ENCODE measurements at regions not wholly inside any gene's neighbourhood (a gene's known extent, or its start where the extent isn't known, plus 50 kb on each side); places are given as distances from the start of the nearest gene placed in this dataset.

DNA sequence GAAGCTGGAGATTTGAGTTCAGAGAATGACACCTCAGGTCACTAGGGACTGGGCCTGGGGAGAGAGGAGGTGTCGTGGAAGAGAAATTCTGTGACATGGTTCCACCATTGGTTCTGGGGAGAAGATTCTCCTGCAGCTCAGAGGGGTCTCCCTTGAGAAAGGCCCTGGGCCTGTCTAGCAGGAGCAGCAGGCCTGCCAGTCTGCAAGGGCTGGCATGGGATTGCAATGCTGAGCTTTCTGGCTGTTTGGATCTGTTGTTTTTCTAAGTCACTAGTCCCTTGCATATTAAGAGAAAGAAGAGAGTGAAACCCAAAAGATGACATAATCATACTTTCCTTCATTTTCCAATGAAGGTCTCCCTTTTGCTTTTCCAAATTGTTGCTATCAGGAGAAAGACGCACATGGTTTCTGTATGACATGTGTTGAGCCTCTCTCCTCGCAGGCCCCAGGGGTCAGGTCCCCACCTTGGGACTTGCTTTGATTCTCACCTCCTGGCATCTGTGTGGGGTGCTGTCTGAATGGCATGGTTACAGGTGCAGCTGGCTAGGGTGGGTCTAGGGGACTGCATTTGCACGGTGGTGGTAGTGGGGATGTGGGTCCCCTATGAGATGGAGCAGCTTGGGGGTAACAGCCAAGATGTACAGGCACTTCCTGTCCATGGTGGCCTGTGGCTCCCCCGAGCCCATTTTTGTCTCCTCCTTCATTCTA lies 117.8 kb downstream of the GLI2 start:
- DNase-seq (ENCODE audit: low spot score) (no peak), ATAC-seq (ENCODE audit: low read depth) (no peak)
- Histone ChIP-seq H3K27me3 (ENCODE audit: insufficient read depth, poor library complexity, severe bottlenecking) (no peaks in the 10 kb centered on the region), H3K27ac (ENCODE audit: poor library complexity, severe bottlenecking) (no peak overlapping the region), H3K4me3 (ENCODE audit: severe bottlenecking) (no peak overlapping the region), H3K9me3 (ENCODE audit: severe bottlenecking) (no peaks in the 10 kb centered on the region), H3K36me3 (ENCODE audit: low read depth) (no peaks in the 10 kb centered on the region), H3K4me1 (ENCODE audit: insufficient read depth, poor library complexity, severe bottlenecking) (no peaks in the 10 kb centered on the region)
- TF ChIP-seq, protein P1, sequence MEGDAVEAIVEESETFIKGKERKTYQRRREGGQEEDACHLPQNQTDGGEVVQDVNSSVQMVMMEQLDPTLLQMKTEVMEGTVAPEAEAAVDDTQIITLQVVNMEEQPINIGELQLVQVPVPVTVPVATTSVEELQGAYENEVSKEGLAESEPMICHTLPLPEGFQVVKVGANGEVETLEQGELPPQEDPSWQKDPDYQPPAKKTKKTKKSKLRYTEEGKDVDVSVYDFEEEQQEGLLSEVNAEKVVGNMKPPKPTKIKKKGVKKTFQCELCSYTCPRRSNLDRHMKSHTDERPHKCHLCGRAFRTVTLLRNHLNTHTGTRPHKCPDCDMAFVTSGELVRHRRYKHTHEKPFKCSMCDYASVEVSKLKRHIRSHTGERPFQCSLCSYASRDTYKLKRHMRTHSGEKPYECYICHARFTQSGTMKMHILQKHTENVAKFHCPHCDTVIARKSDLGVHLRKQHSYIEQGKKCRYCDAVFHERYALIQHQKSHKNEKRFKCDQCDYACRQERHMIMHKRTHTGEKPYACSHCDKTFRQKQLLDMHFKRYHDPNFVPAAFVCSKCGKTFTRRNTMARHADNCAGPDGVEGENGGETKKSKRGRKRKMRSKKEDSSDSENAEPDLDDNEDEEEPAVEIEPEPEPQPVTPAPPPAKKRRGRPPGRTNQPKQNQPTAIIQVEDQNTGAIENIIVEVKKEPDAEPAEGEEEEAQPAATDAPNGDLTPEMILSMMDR (IDR thresholded peaks at IDR 0.05; ENCODE audit: poor library complexity, severe bottlenecking): no peak

DNA sequence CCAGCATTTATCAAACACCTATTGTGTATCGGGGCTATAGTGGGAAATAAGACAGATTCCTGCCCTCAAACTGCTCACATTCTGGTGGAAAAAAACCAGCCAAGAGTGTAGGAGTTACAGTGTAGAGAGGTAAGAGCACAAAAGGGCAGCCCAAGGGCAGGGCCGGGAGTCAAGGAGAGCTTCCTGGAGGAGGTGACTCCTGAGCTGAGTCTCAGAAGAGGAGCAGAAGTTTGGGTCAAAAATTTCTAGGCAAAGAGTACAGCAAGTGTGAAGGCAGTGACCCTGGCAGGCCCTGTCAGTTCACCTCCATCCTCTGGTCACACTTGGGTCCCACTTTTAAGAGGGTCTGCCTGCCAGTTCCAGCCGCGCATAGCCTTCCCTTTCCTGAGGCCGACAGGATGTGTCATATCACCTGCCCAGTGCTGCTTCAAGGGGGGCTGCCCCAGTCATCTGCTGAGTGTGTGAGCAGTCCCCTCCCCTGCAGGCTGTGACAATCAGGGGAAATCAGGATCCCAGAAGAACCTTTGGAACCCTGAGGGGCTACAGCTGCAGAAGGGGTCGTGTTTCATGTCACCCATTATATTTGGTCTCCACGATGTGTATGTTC lies 118.4 kb downstream of the GLI2 start:
- H3K9me3 ChIP-seq (ENCODE audit: severe bottlenecking): no peaks in the 10 kb centered on the region
- no peak overlapping the region for H3K27ac ChIP-seq (ENCODE audit: poor library complexity, severe bottlenecking)
- ATAC-seq (ENCODE audit: low read depth) (no peak), DNase-seq (ENCODE audit: low spot score) (no peak)
- H3K4me3 ChIP-seq (ENCODE audit: severe bottlenecking): no peak overlapping the region
- H3K4me1 ChIP-seq (ENCODE audit: insufficient read depth, poor library complexity, severe bottlenecking): no peaks in the 10 kb centered on the region
- no peaks in the 10 kb centered on the region for H3K36me3 ChIP-seq (ENCODE audit: low read depth)
- TF ChIP-seq, protein P1 (IDR thresholded peaks at IDR 0.05; ENCODE audit: poor library complexity, severe bottlenecking): no peak
- H3K27me3 ChIP-seq (ENCODE audit: insufficient read depth, poor library complexity, severe bottlenecking): no peaks in the 10 kb centered on the region

DNA sequence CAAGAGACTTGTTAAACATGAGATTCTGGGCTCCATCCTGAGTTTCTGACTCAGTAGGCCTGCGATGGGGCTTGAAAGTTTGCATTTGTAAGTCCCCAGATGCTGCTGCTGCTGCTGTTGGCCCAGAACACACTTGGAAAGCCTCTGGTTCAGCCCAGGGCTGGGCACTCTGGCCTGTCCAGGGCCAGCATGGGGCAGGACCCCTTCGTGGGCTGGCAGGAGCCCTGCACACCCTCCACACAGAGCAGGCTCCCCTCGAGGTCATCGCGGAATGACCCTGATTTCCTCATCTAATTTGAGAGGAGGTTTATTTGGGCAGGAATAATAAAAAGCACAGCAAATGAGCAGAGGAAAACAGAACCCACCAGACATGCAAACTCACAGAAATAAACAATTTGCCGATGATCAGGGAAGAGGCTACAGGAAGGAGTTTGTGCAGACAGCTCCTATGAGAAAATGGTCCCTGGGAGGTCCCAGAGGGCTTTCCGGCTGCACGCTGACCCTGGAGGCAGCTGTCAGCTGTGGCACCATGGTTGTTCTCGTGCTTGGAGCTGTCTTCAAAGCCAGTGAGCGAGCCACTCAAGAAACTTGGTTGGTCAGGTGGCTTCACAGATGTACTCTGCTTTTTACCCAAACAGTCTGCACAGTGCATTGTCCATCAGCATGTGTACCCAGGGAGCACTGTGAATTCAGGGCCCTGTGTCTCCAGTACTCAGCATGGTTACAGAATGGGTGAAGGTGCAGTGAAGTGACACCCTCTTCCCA lies 119.3 kb downstream of the GLI2 start:
- no peak overlapping the region for H3K4me3 ChIP-seq (ENCODE audit: severe bottlenecking)
- TF ChIP-seq, protein P1 (IDR thresholded peaks at IDR 0.05; ENCODE audit: poor library complexity, severe bottlenecking): no peak
- H3K4me1 ChIP-seq (ENCODE audit: insufficient read depth, poor library complexity, severe bottlenecking): no peaks in the 10 kb centered on the region
- DNase-seq (ENCODE audit: low spot score) (peak; percentile 9), ATAC-seq (ENCODE audit: low read depth) (no peak)
- no peak overlapping the region for H3K27ac ChIP-seq (ENCODE audit: poor library complexity, severe bottlenecking)
- H3K27me3 ChIP-seq (ENCODE audit: insufficient read depth, poor library complexity, severe bottlenecking): no peaks in the 10 kb centered on the region
- no peaks in the 10 kb centered on the region for H3K36me3 ChIP-seq (ENCODE audit: low read depth)
- no peaks in the 10 kb centered on the region for H3K9me3 ChIP-seq (ENCODE audit: severe bottlenecking)

DNA sequence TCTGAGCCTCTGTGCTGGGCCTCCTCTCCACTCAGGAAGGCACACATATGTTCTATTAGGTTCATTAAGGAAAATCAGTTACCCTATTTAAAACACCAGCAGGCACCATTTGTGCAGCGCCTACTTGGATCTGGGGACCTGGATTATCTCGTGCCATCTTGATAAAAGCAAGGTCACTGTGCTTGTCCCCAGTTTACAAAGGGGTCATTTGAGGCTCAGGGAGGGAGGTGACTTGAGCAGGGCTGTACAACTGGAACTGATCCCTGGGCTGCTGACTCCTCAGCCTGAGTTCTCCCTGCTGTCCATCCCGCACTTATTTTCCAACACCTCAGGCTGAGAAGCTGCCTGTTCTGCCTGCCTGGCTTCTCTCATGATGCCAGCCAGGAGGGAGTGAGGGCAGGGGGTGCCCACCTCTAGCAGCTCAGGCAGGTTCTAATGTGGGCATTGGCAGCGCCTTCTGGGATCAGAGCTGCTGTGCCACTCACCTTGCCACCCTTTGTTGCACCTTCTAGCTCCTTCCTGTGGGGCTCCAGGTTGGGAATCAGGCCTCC lies 120.3 kb downstream of the GLI2 start:
- H3K4me1 ChIP-seq (ENCODE audit: insufficient read depth, poor library complexity, severe bottlenecking): no peaks in the 10 kb centered on the region
- no peaks in the 10 kb centered on the region for H3K36me3 ChIP-seq (ENCODE audit: low read depth)
- H3K27me3 ChIP-seq (ENCODE audit: insufficient read depth, poor library complexity, severe bottlenecking): no peaks in the 10 kb centered on the region
- H3K9me3 ChIP-seq (ENCODE audit: severe bottlenecking): no peaks in the 10 kb centered on the region
- H3K4me3 ChIP-seq (ENCODE audit: severe bottlenecking): no peak overlapping the region
- no peak overlapping the region for H3K27ac ChIP-seq (ENCODE audit: poor library complexity, severe bottlenecking)
- no peak for ATAC-seq (ENCODE audit: low read depth)
- peak; percentile 24 for DNase-seq (ENCODE audit: low spot score)
- TF ChIP-seq, protein P1 (IDR thresholded peaks at IDR 0.05; ENCODE audit: poor library complexity, severe bottlenecking): no peak

All from RWPE2 (cell line).